GM18520 (cell line): ENCODE measurements at regions not wholly inside any gene's neighbourhood (a gene's known extent, or its start where the extent isn't known, plus 50 kb on each side); places are given as distances from the start of the nearest gene placed in this dataset.

Experiments used
- ATAC-seq: cut with Tn5 transposase; IDR thresholded peaks from one replicate; pipeline ENCODE4 v1.9.1; 2021; ENCODE audit not compliant: unreplicated experiment

- ATAC-seq: no peak
These were observed 109.5 kb upstream of the LMO4 start for GRCh38 chr1:87219141-87219540.

GRCh38 chr1:87219626-87220025 lies 109.1 kb upstream of the LMO4 start:
- no peak for ATAC-seq

DNA sequence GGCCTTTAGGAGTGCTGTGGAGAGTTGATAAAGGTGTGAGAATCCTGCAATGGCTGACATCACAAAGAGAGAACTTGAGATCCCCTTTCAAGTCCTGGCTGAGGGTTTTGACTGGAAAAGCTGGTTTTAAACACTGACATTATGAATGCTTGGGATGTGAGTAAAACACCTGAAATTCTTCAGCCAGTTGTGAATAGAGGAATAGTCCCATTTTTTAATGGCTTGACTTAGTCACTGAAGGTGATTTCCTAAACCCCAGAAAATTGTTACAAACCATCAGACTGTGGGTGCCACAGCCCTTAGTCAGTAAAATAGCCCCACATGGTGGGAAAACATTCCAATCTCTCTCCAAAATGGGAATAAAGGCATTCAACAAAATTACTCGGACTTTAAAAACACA lies 107.7 kb upstream of the LMO4 start:
- no peak for ATAC-seq

DNA sequence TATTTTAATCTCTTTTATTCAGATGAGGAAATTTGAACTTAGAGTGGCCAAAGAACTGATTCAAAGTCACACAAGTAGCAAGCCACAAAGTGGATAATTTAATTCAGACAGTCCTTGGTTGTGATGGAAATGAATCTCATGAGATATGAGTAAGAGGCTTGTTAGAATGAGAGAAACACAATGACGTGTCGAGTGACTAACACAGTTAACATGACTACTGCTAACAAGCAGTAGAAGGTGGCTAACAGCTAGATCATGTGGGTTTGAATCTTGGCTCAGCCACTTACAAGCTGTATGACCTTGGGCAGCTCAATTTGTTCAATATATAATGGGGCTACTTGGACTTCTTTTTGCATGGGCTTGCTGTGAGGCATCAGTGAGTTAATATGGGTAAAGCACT lies 104.5 kb upstream of the LMO4 start:
- ATAC-seq: peak; percentile 49

GRCh38 chr1:87225171-87225570 lies 103.5 kb upstream of the LMO4 start:
- no peak for ATAC-seq

GRCh38 chr1:87226341-87226760 lies 102.3 kb upstream of the LMO4 start:
- ATAC-seq: no peak

DNA sequence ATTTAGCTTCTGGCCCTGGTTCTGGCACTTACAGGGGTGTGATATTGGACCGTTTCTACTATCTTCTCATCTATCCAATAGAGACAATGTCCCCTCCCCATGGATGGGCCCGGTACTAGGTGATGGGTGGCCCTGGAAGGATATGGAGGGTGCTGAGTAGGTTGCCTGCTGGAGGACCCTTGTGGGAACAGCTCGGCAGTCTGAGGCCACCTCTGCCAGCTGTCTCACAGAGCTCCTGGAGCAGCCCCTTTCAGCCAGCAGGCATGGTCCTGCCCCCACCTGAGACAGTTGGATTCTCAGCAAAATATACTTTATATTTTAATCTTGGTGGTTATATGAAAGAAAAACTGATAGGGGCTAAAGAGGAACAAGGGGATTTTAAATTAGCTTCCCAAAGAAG lies 101.0 kb upstream of the LMO4 start:
- ATAC-seq: no peak

DNA sequence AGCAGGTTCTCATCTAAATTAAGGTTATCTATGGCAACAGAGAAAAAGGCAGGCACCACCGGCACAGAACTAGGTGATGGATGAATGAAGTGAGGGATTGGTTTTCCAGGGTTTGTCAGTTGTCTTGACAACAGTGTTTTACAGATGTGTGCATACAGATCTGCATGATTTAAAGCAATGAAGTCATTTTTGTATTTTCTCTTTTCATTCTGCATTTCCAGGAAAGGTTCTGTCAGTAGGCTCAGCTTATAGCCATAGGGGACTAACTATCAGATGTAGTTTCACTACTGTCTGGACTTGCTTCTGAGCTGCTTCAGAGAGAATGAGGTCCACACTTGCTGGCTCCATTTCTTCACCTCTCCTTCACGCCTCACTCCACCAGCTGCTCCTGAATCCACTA lies 98.2 kb upstream of the LMO4 start:
- ATAC-seq: no peak

DNA sequence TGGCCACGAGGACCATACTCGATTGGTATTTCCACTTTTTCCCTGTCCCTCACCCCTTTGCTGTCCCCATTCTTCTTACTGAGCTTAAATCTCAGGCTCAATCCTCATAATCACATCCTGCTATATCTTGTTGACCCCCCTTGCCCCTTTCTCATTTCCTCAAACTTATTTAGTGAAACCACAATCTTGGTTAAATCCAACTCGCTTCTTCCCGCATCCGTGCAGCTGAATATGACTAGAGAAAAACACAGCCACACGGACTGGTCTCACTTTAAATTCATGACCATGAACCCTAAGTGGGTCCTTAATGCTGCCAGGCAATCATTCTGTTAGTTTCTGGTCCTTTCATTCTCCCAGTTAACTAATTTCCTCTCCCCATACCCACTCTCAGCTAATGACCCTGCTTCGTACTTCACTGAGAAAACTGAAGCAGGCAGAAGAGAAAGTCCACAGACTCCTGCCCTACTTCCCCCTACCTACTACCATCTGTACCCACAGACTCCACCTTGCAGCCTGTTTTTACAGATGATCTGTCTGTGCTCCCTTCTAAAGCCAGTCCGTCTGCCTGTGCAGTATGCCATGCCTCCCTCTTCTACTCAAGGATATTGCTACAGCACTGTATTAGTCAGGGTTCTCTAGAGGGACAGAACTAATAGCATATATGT lies 96.8 kb upstream of the LMO4 start:
- ATAC-seq: no peak

DNA sequence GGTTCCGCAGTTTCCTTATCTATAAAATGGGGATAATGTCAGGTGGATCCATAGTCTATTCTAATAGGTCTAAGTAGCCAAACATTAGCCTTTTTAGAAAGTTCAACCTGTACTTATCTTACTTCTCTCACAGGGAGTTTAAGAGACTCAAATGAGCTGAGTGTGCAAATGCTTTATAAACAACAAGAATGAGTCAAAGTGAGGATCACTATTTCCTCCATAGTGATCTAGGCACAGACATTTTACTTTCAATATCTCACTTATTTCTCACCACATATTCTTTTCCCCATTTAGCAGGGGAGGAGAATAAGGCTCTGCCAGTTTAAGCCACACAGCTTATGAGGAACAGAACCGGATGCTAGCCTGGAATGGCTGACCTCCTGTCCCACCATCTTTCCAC lies 92.1 kb upstream of the LMO4 start:
- no peak for ATAC-seq

GRCh38 chr1:87239997-87240605 lies 88.6 kb upstream of the LMO4 start:
- no peak for ATAC-seq

DNA sequence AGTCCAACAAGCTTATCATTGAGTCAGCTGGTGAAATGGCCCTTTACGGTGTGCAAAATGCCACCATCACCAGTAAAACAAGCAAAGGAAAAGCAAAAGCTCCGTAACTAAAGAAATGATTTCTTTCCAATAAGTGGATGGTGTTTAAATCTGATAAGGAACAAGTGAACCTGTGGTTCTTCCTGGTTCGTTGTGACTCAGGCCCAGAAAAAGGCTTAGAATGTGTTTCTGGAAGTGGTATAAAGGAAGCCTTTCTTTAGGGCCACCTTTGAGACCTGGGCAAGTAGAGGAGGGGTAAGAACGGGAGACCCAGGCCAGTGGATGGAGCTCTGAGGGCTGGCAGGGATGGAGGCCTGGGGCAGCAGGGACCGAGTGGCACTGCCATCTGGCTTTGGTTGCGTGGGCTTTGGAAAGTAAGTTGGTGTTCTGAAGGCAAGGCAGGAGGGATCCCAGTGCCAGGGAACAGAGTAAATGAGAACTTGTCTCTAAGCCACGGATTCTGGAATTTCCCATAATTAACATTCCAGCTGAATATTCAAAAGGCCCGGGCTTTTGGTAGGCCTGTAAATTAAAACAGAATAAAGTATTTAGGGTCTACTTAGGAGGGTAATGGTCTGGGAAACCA lies 87.9 kb upstream of the LMO4 start:
- no peak for ATAC-seq

DNA sequence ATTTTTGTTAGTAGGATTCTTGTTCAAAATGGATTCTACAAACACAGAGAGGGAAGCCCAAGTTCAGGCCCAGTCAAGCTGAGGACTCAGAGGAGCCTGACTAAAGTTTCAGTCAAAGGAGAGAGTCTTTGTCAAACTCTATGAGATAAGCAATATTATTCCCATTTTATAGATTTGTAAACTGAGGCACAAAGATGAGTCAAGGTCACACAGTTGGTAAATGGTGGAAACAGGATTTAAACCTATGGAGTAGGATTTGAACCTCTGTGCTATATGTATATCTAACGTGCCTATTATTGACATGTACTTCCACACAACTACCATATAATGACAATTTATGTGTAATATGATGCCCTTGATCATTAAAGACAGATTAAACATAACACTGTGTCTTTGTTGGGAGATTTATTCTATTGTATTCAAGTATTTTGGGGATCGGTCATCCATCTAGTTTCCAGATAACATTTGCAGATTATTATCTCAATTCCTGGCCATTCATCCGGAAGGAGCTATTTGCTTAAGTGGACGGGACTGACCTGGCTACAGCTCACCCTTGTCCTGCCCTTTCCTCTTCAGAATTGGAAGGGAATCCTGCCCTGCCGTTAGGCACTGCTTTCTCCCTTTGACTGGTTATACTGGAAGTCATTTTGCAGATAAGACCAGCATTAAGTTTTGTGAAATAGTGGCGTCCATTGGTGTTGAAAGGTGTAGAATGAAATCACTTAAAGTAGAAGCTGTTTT lies 86.1 kb upstream of the LMO4 start:
- ATAC-seq: no peak

DNA sequence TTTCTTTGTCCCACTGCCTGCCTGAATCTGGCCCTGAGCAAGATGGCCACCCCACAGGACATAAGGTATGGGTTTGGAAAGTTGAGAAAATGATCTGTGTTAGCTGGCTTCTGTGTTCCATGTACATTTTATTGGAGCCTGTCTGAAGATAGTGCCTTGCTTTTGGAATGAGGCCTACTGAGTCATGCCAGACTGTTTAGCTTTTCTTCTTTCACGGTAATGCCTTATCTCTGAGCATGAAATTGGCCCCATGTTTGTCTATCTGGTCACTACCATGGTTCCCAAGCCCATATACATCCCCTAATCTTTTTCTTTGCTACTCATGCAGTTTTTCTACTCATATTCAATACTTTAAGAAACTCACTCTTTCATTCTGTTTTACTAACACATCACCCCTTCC lies 85.1 kb upstream of the LMO4 start:
- ATAC-seq: no peak

DNA sequence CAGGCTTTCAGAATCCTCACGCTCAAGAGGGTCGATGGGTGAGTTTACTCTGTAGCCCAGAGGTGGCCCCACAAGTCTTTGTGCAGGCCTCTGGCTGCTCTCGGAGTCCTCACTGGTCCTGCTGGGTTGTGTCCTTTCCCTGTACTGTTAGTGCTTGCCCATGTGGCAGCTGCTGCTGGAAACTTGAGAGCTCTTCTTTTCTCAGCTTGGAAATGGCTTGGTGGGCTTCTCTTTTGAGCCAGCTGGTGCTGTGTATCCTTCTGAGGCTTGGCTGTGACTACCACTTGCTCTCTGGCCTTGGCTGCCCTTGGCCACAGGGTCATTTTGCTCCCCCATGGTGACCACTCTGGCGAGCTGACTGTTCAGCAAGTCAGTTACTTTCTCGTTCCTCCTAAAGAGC lies 82.2 kb upstream of the LMO4 start:
- ATAC-seq: no peak

GRCh38 chr1:87249803-87250202 lies 78.9 kb upstream of the LMO4 start:
- ATAC-seq: no peak

DNA sequence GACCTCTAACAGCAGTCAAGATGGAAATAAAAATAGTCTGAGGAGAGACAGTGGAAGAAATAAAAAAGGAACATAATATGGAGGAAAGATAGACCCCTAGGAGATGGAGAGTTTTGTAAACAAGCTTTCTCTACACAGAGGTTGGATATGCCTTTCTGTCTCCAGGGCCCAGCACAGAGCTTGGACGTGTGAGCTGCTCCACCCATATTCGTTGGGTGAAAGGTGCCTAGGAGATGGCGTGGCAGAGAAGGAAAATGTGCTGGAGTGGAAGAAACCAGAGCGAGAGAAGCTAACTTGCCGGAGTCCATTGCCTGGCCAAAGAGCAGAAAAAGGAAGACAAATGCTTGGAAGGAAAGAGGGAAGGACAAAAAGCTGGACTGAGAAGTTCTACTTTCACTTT lies 78.3 kb upstream of the LMO4 start:
- ATAC-seq: no peak

GRCh38 chr1:87252406-87252805 lies 76.3 kb upstream of the LMO4 start:
- ATAC-seq: no peak

DNA sequence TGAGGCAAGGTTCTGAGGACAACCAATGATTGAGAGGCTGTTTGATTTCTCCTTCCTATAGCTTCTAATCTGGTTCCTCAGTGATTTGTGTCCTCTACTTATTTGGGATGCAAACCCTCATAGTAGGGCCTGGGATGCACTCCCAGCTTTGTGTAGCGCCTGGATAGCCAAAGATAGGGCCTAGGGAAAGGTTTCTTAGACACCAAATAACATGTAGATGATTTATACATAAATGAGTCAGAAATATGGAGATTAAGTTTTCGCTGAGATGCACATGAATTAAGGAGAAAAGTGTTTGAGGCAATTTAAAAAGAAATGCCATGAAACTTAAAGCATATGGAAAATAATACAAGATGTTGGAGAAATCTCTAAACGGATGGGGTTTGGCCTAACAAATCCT lies 66.0 kb upstream of the LMO4 start:
- no peak for ATAC-seq

- no peak for ATAC-seq
These were observed 65.4 kb upstream of the LMO4 start for GRCh38 chr1:87263281-87263680.

DNA sequence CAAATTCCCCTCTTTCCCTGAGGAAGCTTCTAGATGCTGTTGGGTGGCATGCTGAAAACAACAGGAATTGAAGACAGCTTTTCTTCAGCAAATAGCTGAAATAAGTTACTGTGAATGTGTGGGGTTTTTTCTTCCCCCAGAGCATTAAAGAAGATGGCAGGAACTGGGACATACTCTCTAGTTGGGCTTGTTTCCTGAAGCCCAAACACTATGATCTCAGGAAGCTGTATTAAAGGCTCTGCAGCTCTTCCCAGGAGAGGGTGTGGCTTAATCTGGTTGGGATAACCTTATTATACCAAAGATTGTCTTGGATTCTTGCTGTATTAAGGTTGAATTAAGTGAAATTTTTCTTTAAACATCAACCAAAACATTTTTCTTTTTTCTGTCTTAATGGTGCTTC lies 64.9 kb upstream of the LMO4 start:
- no peak for ATAC-seq

- no peak for ATAC-seq
These were observed 63.7 kb upstream of the LMO4 start for GRCh38 chr1:87264976-87265375.
